ENCODE measurements at regions not wholly inside any gene's neighbourhood (a gene's known extent, or its start where the extent isn't known, plus 50 kb on each side); places are given as distances from the start of the nearest gene placed in this dataset.

DNA sequence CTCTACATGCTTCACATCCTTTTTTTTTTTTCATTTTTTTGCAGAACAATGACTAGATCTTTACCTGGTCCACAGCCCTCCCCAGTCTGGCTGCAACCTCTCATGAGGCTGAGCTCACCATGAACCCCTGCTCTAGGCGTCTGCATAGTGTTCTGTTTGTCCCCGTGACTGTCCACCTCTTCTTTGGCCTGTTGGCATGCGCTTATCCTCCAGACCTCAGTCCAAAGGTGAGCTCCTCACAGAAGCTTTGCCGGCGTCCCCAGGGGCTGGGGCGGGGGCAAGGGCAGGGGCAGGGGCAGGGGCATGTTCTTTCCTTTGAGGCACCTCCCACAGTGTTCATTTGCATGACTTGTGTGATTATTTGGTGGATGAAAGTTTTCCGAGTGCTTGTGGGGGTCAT lies 218.4 kb upstream of the ZNF32 start:
- dilution Hi-C loops (cut with MboI; ENCODE audit: extremely low pct_ligation_motif_present, low sequenced_read_pairs) = no loop called here
- H3K27me3 ChIP-seq (ENCODE audit: control insufficient read depth, extremely low read depth, insufficient read depth, low read length) = no peaks in the 10 kb centered on the region

DNA sequence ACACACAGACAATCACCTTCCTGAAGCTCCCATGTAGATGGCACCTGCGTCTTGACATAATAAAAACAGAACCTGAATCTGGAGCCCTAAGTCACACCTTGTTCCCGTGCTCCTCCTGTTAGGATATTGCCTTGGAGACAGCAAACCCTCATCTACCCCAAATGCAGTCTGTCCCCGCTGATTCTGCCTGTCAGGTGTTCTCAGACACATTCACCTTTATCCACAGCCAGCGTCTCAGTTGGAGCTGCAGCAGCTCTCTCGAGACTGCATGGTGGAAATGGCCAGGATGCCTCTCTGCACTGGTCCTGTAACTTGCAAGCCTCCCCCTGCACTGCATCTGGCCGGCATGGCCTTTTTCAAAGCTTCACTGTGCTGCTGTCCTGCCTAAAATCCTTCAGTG lies 218.0 kb upstream of the ZNF32 start:
- H3K27me3 ChIP-seq (ENCODE audit: control insufficient read depth, extremely low read depth, insufficient read depth, low read length) = no peaks in the 10 kb centered on the region
- no peaks in the 10 kb centered on the region for H4K20me1 ChIP-seq (ENCODE audit: control insufficient read depth, extremely low read depth, insufficient read depth, low read length)
- TF ChIP-seq, protein P1, sequence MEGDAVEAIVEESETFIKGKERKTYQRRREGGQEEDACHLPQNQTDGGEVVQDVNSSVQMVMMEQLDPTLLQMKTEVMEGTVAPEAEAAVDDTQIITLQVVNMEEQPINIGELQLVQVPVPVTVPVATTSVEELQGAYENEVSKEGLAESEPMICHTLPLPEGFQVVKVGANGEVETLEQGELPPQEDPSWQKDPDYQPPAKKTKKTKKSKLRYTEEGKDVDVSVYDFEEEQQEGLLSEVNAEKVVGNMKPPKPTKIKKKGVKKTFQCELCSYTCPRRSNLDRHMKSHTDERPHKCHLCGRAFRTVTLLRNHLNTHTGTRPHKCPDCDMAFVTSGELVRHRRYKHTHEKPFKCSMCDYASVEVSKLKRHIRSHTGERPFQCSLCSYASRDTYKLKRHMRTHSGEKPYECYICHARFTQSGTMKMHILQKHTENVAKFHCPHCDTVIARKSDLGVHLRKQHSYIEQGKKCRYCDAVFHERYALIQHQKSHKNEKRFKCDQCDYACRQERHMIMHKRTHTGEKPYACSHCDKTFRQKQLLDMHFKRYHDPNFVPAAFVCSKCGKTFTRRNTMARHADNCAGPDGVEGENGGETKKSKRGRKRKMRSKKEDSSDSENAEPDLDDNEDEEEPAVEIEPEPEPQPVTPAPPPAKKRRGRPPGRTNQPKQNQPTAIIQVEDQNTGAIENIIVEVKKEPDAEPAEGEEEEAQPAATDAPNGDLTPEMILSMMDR (optimal IDR thresholded peaks at IDR 0.05 in 1 of 3, IDR thresholded peaks at IDR 0.05 in 1 of 3, conservative IDR thresholded peaks at IDR 0.05 in 1 of 3; ENCODE audit: extremely low read depth in 1 of 3, insufficient read depth in 2 of 3, low read length in 3 of 3) = no peak
- no peak for TF ChIP-seq EZH2 (IDR thresholded peaks at IDR 0.05; ENCODE audit: low read length)
- H3K9ac ChIP-seq (ENCODE audit: control insufficient read depth, extremely low read depth, insufficient read depth, low read length) = no peak overlapping the region
- DNase-seq (ENCODE audit: low read depth, low spot score) (no peak), FAIRE-seq (no peak)
- H3K9me3 ChIP-seq (ENCODE audit: control insufficient read depth, low read depth, low read length) = no peaks in the 10 kb centered on the region
- no peak overlapping the region for H3K4me2 ChIP-seq (ENCODE audit: control insufficient read depth, extremely low read depth, insufficient read depth, low read depth, low read length)
- H2AFZ ChIP-seq (ENCODE audit: control insufficient read depth, low read length) = no peak overlapping the region
- no peak overlapping the region for H3K27ac ChIP-seq (ENCODE audit: control insufficient read depth, insufficient read depth, low read length)
- H3K79me2 ChIP-seq (ENCODE audit: control insufficient read depth, insufficient read depth, low read length) = no peaks in the 10 kb centered on the region
- H3K4me3 ChIP-seq (ENCODE audit: control insufficient read depth in 2 of 3, extremely low read depth in 1 of 3, insufficient read depth in 2 of 3, low read depth in 1 of 3, low read length in 3 of 3) = no peak overlapping the region
- no peaks in the 10 kb centered on the region for H3K4me1 ChIP-seq (ENCODE audit: control insufficient read depth, extremely low read depth, insufficient read depth, low read length)
- dilution Hi-C loops (cut with MboI; ENCODE audit: extremely low pct_ligation_motif_present, low sequenced_read_pairs) = no loop called here
- H3K9me1 ChIP-seq (ENCODE audit: control insufficient read depth, extremely low read depth, insufficient read depth, low read length) = no peaks in the 10 kb centered on the region
- H3K36me3 ChIP-seq (ENCODE audit: control insufficient read depth in 2 of 2, extremely low read depth in 1 of 2, insufficient read depth in 2 of 2, low read length in 2 of 2) = no peaks in the 10 kb centered on the region

More for the DNA sequence above, 218.4 kb upstream of the ZNF32 start:
- H3K9ac ChIP-seq (ENCODE audit: control insufficient read depth, extremely low read depth, insufficient read depth, low read length) = no peak overlapping the region
- no peaks in the 10 kb centered on the region for H3K79me2 ChIP-seq (ENCODE audit: control insufficient read depth, insufficient read depth, low read length)
- DNase-seq (ENCODE audit: low read depth, low spot score) (no peak), FAIRE-seq (no peak)
- H3K4me2 ChIP-seq (ENCODE audit: control insufficient read depth, extremely low read depth, insufficient read depth, low read depth, low read length) = no peak overlapping the region
- H3K4me3 ChIP-seq (ENCODE audit: control insufficient read depth in 2 of 3, extremely low read depth in 1 of 3, insufficient read depth in 2 of 3, low read depth in 1 of 3, low read length in 3 of 3) = no peak overlapping the region
- TF ChIP-seq, protein P1 (optimal IDR thresholded peaks at IDR 0.05 in 1 of 3, IDR thresholded peaks at IDR 0.05 in 1 of 3, conservative IDR thresholded peaks at IDR 0.05 in 1 of 3; ENCODE audit: extremely low read depth in 1 of 3, insufficient read depth in 2 of 3, low read length in 3 of 3) = no peak
- no peak for TF ChIP-seq EZH2 (IDR thresholded peaks at IDR 0.05; ENCODE audit: low read length)
- no peaks in the 10 kb centered on the region for H3K9me3 ChIP-seq (ENCODE audit: control insufficient read depth, low read depth, low read length)
- no peaks in the 10 kb centered on the region for H4K20me1 ChIP-seq (ENCODE audit: control insufficient read depth, extremely low read depth, insufficient read depth, low read length)
- no peaks in the 10 kb centered on the region for H3K9me1 ChIP-seq (ENCODE audit: control insufficient read depth, extremely low read depth, insufficient read depth, low read length)
- H3K4me1 ChIP-seq (ENCODE audit: control insufficient read depth, extremely low read depth, insufficient read depth, low read length) = no peaks in the 10 kb centered on the region
- H2AFZ ChIP-seq (ENCODE audit: control insufficient read depth, low read length) = no peak overlapping the region
- no peak overlapping the region for H3K27ac ChIP-seq (ENCODE audit: control insufficient read depth, insufficient read depth, low read length)
- no peaks in the 10 kb centered on the region for H3K36me3 ChIP-seq (ENCODE audit: control insufficient read depth in 2 of 2, extremely low read depth in 1 of 2, insufficient read depth in 2 of 2, low read length in 2 of 2)
